PC-9 (cell line): ENCODE measurements at regions not wholly inside any gene's neighbourhood (a gene's known extent, or its start where the extent isn't known, plus 50 kb on each side); places are given as distances from the start of the nearest gene placed in this dataset.

Experiments
- CTCF ChIP-seq: fragments of 200-600 bp; sonication (generic); conservative IDR thresholded peaks from 2 replicates; pipeline ENCODE4 v1.6.1; 2017; ENCODE audit warnings: mixed run types, antibody characterized with exemption, mild to moderate bottlenecking, moderate library complexity
- EZH2 ChIP-seq: fragments of 200-600 bp; sonication (generic); IDR thresholded peaks from 2 replicates; pipeline ENCODE4 v1.8.0; 2017; ENCODE audit warnings: antibody characterized with exemption, low read depth

DNA sequence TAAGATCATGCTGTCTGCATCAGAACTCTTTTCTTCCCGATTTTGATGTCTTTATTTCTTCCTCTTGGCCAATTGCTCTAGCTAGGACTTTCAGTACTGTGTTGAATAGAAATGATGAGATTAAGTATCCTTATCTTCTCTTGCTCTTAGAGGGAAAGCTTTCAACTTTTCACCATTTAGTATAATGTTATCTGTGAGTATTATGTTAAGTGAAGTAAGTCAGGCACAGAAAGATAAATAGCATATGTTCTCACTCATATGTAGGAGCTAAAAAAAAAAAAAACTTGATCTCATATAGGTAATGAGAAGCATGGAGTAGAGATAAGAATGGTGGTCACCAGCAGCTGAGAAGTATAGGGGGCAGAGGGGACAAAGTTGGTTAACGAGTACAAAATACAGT, 1089.5 kb downstream of the TDRD15 start:
- no peak for TF ChIP-seq EZH2
- TF ChIP-seq CTCF: no peak
